ENCODE measurements at regions not wholly inside any gene's neighbourhood (a gene's known extent, or its start where the extent isn't known, plus 50 kb on each side); places are given as distances from the start of the nearest gene placed in this dataset.

- WGBS: 80% methylated on average over 5 of the region's 5 CpGs
- no peak for TF ChIP-seq POLR2A (IDR thresholded peaks at IDR 0.05; ENCODE audit: low read depth)
- no peak for TF ChIP-seq POLR2AphosphoS5 (IDR thresholded peaks at IDR 0.05)
- TF ChIP-seq CTCF (IDR thresholded peaks at IDR 0.05): no peak
- no peak for TF ChIP-seq EP300 (IDR thresholded peaks at IDR 0.05)
Measured at GRCh38 chr18:60120231-60120750, 220.5 kb downstream of the PMAIP1 start.

GRCh38 chr18:60117321-60117720, 217.5 kb downstream of the PMAIP1 start:
- Histone ChIP-seq H3K27me3 (no peaks in the 10 kb centered on the region), H3K27ac (replicated peaks in 1 of 4) (no peak overlapping the region), H3K4me1 (no peaks in the 10 kb centered on the region), H3K4me3 (no peak overlapping the region), H3K9me3 (no peaks in the 10 kb centered on the region), H3K36me3 (no peaks in the 10 kb centered on the region)
- intact Hi-C loops (cut with DNase I): no loop called here
- DNase-seq (ENCODE audit: extremely low spot score): no peak
- no peak for TF ChIP-seq EP300 (IDR thresholded peaks at IDR 0.05)
- no peak for TF ChIP-seq CTCF (IDR thresholded peaks at IDR 0.05)
- no peak for TF ChIP-seq POLR2A (IDR thresholded peaks at IDR 0.05; ENCODE audit: low read depth)
- TF ChIP-seq POLR2AphosphoS5 (IDR thresholded peaks at IDR 0.05): no peak
- WGBS: 74% methylated on average over 6 of the region's 6 CpGs

More at GRCh38 chr18:60120231-60120750, 220.5 kb downstream of the PMAIP1 start:
- H3K27me3 ChIP-seq: no peaks in the 10 kb centered on the region
- no peak overlapping the region for H3K4me3 ChIP-seq
- H3K27ac ChIP-seq (replicated peaks in 1 of 4): no peak overlapping the region
- H3K36me3 ChIP-seq: no peaks in the 10 kb centered on the region
- H3K9me3 ChIP-seq: no peaks in the 10 kb centered on the region
- no peak for DNase-seq (ENCODE audit: extremely low spot score)
- intact Hi-C loops (cut with DNase I): no loop called here
- no peaks in the 10 kb centered on the region for H3K4me1 ChIP-seq

GRCh38 chr18:60113396-60113795, 213.6 kb downstream of the PMAIP1 start:
- no peaks in the 10 kb centered on the region for H3K36me3 ChIP-seq
- no peak overlapping the region for H3K4me3 ChIP-seq
- no peak for TF ChIP-seq EP300 (IDR thresholded peaks at IDR 0.05)
- TF ChIP-seq POLR2A (IDR thresholded peaks at IDR 0.05; ENCODE audit: low read depth): no peak
- TF ChIP-seq CTCF (IDR thresholded peaks at IDR 0.05): no peak
- TF ChIP-seq POLR2AphosphoS5 (IDR thresholded peaks at IDR 0.05): no peak
- no peaks in the 10 kb centered on the region for H3K27me3 ChIP-seq
- DNase-seq (ENCODE audit: extremely low spot score): no peak
- no peaks in the 10 kb centered on the region for H3K9me3 ChIP-seq
- intact Hi-C loops (cut with DNase I): no loop called here
- no peak overlapping the region for H3K27ac ChIP-seq (replicated peaks in 1 of 4)
- no peaks in the 10 kb centered on the region for H3K4me1 ChIP-seq

- Histone ChIP-seq H3K27ac (replicated peaks in 1 of 4) (no peak overlapping the region), H3K4me1 (no peaks in the 10 kb centered on the region), H3K27me3 (no peaks in the 10 kb centered on the region), H3K4me3 (no peak overlapping the region), H3K9me3 (no peaks in the 10 kb centered on the region), H3K36me3 (no peaks in the 10 kb centered on the region)
- TF ChIP-seq POLR2A (IDR thresholded peaks at IDR 0.05; ENCODE audit: low read depth) (no peak), CTCF (IDR thresholded peaks at IDR 0.05) (no peak), EP300 (IDR thresholded peaks at IDR 0.05) (no peak), POLR2AphosphoS5 (IDR thresholded peaks at IDR 0.05) (no peak)
- no peak for DNase-seq (ENCODE audit: extremely low spot score)
- 94% methylated on average over 5 of the region's 5 CpGs for WGBS
- intact Hi-C loops (cut with DNase I): no loop called here
Measured at GRCh38 chr18:60112369-60112768, 212.6 kb downstream of the PMAIP1 start.

- no peaks in the 10 kb centered on the region for H3K27me3 ChIP-seq
- no peak overlapping the region for H3K4me3 ChIP-seq
- no peak for DNase-seq (ENCODE audit: extremely low spot score)
- H3K36me3 ChIP-seq: no peaks in the 10 kb centered on the region
- no peak overlapping the region for H3K27ac ChIP-seq (replicated peaks in 1 of 4)
- TF ChIP-seq POLR2AphosphoS5 (IDR thresholded peaks at IDR 0.05) (no peak), POLR2A (IDR thresholded peaks at IDR 0.05; ENCODE audit: low read depth) (no peak), CTCF (IDR thresholded peaks at IDR 0.05) (no peak), EP300 (IDR thresholded peaks at IDR 0.05) (no peak)
- intact Hi-C loops (cut with DNase I): no loop called here
- no peaks in the 10 kb centered on the region for H3K9me3 ChIP-seq
- 91% methylated on average over 2 of the region's 2 CpGs for WGBS
- no peaks in the 10 kb centered on the region for H3K4me1 ChIP-seq
Measured at GRCh38 chr18:60111525-60111924, 211.7 kb downstream of the PMAIP1 start.
